MM.1S (cell line): ENCODE measurements at regions not wholly inside any gene's neighbourhood (a gene's known extent, or its start where the extent isn't known, plus 50 kb on each side); places are given as distances from the start of the nearest gene placed in this dataset.
"Not testable (repeated sequence)": the region's sequence is repeated elsewhere in the genome, so short reads cannot be mapped to it uniquely, and the experiment has no call there.

ENCODE experiments used
- DNase-seq: peaks from one replicate; pipeline ENCODE4 v3.0.0-alpha.2; 2015
- H2AFZ ChIP-seq: fragments of 300-600 bp; sonication (generic); 2 replicates; pipeline ENCODE4 v1.6.0; 2016; ENCODE audit warnings: antibody characterized with exemption, low read length
- H3F3A ChIP-seq: fragments of 300-600 bp; sonication (generic); 2 replicates; pipeline ENCODE4 v1.6.1; 2016; ENCODE audit warnings: mild to moderate bottlenecking, antibody characterized with exemption, low read length, moderate library complexity, mixed read lengths; ENCODE audit not compliant: insufficient read depth
- H3K27ac ChIP-seq: fragments of 300-600 bp; sonication (generic); 2 replicates; pipeline ENCODE4 v1.5.1; 2016; ENCODE audit warnings: mild to moderate bottlenecking, low read length
- H3K27me3 ChIP-seq: fragments of 300-600 bp; sonication (generic); replicated peaks from 2 replicates; pipeline ENCODE4 v1.6.0; 2016; ENCODE audit warnings: low read length; ENCODE audit not compliant: insufficient read depth
- H3K36me3 ChIP-seq: fragments of 300-600 bp; sonication (generic); replicated peaks from 2 replicates; pipeline ENCODE4 v1.6.1; 2016; ENCODE audit warnings: mild to moderate bottlenecking, low read length, mixed read lengths; ENCODE audit not compliant: insufficient read depth
- H3K4me1 ChIP-seq: fragments of 300-600 bp; sonication (generic); 2 replicates; pipeline ENCODE4 v1.6.1; 2016; ENCODE audit warnings: low read length, mixed read lengths
- H3K4me2 ChIP-seq: fragments of 300-600 bp; sonication (generic); 2 replicates; pipeline ENCODE4 v1.6.0; 2016; ENCODE audit warnings: low read depth, low read length
- H3K4me3 ChIP-seq: fragments of 300-600 bp; sonication (generic); 2 replicates; pipeline ENCODE4 v1.5.1; 2016; ENCODE audit warnings: low read length, mixed read lengths
- H3K79me2 ChIP-seq: fragments of 300-600 bp; sonication (generic); 2 replicates; pipeline ENCODE4 v1.6.1; 2016; ENCODE audit warnings: mixed run types, low read length, mixed read lengths
- H3K9ac ChIP-seq: fragments of 300-600 bp; sonication (generic); 2 replicates; pipeline ENCODE4 v1.6.1; 2016; ENCODE audit warnings: low read length, mixed read lengths
- H3K9me2 ChIP-seq: fragments of 300-600 bp; sonication (generic); replicated peaks from 2 replicates; pipeline ENCODE4 v1.6.1; 2016; ENCODE audit warnings: mild to moderate bottlenecking, low read length, mixed read lengths; ENCODE audit not compliant: insufficient read depth
- H3K9me3 ChIP-seq: fragments of 300-600 bp; sonication (generic); replicated peaks from 2 replicates; pipeline ENCODE4 v1.6.1; 2016; ENCODE audit warnings: mild to moderate bottlenecking, low read length, mixed read lengths; ENCODE audit not compliant: insufficient read depth
- H4K20me1 ChIP-seq: fragments of 300-600 bp; sonication (generic); 2 replicates; pipeline ENCODE4 v1.6.1; 2016; ENCODE audit warnings: mild to moderate bottlenecking, low read length, moderate library complexity, mixed read lengths; ENCODE audit not compliant: insufficient read depth
- EZH2 ChIP-seq: fragments of 300-600 bp; sonication (generic); optimal IDR thresholded peaks from 2 replicates; pipeline ENCODE3; 2017; ENCODE audit warnings: low read depth, mild to moderate bottlenecking, antibody characterized with exemption, low read length, mixed read lengths
- EZH2phosphoT487 ChIP-seq: fragments of 300-600 bp; sonication (generic); IDR thresholded peaks from 2 replicates; pipeline ENCODE4 v1.6.1; 2018; ENCODE audit warnings: antibody characterized with exemption, low read length
- TF ChIP-seq, protein P1 (sequence below): fragments of 300-600 bp; sonication (generic); IDR thresholded peaks from 2 replicates; pipeline ENCODE4 v1.5.1; 2016; ENCODE audit warnings: antibody characterized with exemption, low read length, mixed read lengths

DNA sequence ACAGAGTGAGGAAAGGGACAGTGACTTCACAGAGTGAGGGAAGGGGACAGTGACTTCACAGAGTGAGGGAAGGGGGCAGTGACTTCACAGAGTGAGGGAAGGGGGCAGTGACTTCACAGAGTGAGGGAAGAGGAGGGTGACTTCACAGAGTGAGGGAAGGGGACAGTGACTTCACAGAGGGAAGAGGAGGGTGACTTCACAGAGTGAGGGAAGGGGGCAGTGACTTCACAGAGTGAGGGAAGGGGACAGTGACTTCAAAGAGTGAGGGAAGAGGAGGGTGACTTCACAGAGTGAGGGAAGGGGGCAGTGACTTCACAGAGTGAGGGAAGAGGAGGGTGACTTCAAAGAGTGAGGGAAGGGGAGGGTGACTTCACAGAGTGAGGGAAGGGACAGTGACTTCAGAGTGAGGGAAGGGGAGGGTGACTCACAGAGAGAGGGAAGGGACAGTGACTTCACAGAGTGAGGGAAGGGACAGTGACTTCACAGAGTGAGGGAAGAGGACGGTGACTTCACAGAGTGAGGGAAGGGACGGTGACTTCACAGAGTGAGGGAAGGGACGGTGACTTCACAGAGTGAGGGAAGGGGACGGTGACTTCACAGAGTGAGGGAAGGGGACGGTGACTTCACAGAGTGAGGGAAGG, 142.0 kb upstream of the PITRM1 start:
- not testable (repeated sequence) for H3K27ac ChIP-seq, H3K9me3 ChIP-seq, H3K4me3 ChIP-seq, H3K4me2 ChIP-seq, H3K9ac ChIP-seq, H3F3A ChIP-seq, H3K79me2 ChIP-seq, H3K36me3 ChIP-seq, H3K9me2 ChIP-seq, H2AFZ ChIP-seq, H3K4me1 ChIP-seq, DNase-seq, H4K20me1 ChIP-seq, H3K27me3 ChIP-seq

DNA sequence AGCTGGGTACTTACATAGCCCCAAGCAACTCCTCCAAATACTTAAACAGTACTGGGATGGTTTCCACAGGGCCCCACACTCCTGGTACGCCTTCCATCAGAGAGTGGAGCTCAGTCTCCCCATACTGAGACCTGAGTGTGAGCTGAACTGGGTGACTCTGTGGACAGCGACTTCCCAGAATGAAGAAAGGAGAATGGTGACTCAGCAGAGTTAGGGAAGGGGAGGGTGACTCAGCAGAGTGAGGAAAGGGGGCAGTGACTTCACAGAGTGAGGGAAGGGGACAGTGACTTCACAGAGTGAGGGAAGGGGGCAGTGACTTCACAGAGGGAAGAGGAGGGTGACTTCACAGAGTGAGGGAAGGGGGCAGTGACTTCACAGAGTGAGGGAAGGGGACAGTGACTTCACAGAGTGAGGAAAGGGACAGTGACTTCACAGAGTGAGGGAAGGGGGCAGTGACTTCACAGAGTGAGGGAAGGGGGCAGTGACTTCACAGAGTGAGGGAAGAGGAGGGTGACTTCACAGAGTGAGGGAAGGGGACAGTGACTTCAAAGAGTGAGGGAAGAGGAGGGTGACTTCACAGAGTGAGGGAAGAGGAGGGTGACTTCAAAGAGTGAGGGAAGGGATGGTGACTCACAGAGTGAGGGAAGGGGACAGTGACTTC, 141.3 kb upstream of the PITRM1 start:
- not testable (repeated sequence) for H3K9me3 ChIP-seq, H3K27me3 ChIP-seq, H3K27ac ChIP-seq, H2AFZ ChIP-seq, H3K4me1 ChIP-seq, H3K4me2 ChIP-seq, H4K20me1 ChIP-seq, H3K9me2 ChIP-seq, H3K9ac ChIP-seq, H3K79me2 ChIP-seq, H3K36me3 ChIP-seq, DNase-seq, H3K4me3 ChIP-seq, H3F3A ChIP-seq

DNA sequence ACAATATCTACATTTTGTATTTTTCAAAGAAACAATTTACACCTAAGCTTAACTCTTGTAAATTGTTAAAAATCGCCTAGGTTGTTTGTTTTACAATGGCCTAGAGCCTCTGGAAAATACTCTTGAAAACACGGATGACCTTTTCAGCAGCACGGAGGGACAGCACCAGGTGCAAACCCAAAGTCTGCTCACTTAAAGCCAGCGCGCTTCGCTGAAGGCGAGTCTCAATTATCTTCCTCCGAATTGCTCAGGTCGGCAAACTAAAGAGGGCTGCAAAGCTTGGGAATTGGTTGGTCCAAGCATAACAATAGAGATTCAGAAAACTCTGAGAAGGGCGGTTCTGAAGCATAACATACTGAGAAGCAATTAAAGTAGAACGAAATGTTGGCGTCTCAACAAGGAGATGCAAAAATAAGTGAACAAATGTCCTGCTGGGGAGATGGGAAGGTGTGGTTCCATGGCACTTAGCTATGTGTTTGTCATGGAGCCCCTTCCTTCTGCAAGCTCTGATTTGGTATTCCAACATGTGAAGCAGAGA, 139.9 kb upstream of the PITRM1 start:
- H4K20me1 ChIP-seq = no peaks in the 10 kb centered on the region
- H3K36me3 ChIP-seq = no peaks in the 10 kb centered on the region
- no peaks in the 10 kb centered on the region for H3F3A ChIP-seq
- H3K4me3 ChIP-seq = no peak overlapping the region
- no peaks in the 10 kb centered on the region for H3K79me2 ChIP-seq
- no peaks in the 10 kb centered on the region for H3K9me2 ChIP-seq
- no peak for TF ChIP-seq EZH2
- TF ChIP-seq, protein P1, sequence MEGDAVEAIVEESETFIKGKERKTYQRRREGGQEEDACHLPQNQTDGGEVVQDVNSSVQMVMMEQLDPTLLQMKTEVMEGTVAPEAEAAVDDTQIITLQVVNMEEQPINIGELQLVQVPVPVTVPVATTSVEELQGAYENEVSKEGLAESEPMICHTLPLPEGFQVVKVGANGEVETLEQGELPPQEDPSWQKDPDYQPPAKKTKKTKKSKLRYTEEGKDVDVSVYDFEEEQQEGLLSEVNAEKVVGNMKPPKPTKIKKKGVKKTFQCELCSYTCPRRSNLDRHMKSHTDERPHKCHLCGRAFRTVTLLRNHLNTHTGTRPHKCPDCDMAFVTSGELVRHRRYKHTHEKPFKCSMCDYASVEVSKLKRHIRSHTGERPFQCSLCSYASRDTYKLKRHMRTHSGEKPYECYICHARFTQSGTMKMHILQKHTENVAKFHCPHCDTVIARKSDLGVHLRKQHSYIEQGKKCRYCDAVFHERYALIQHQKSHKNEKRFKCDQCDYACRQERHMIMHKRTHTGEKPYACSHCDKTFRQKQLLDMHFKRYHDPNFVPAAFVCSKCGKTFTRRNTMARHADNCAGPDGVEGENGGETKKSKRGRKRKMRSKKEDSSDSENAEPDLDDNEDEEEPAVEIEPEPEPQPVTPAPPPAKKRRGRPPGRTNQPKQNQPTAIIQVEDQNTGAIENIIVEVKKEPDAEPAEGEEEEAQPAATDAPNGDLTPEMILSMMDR = no peak
- no peak for TF ChIP-seq EZH2phosphoT487
- no peaks in the 10 kb centered on the region for H3K27me3 ChIP-seq
- H3K9ac ChIP-seq = no peak overlapping the region
- no peak overlapping the region for H2AFZ ChIP-seq
- no peaks in the 10 kb centered on the region for H3K4me1 ChIP-seq
- H3K27ac ChIP-seq = no peak overlapping the region
- H3K4me2 ChIP-seq = no peak overlapping the region
- no peaks in the 10 kb centered on the region for H3K9me3 ChIP-seq
- no peak for DNase-seq

DNA sequence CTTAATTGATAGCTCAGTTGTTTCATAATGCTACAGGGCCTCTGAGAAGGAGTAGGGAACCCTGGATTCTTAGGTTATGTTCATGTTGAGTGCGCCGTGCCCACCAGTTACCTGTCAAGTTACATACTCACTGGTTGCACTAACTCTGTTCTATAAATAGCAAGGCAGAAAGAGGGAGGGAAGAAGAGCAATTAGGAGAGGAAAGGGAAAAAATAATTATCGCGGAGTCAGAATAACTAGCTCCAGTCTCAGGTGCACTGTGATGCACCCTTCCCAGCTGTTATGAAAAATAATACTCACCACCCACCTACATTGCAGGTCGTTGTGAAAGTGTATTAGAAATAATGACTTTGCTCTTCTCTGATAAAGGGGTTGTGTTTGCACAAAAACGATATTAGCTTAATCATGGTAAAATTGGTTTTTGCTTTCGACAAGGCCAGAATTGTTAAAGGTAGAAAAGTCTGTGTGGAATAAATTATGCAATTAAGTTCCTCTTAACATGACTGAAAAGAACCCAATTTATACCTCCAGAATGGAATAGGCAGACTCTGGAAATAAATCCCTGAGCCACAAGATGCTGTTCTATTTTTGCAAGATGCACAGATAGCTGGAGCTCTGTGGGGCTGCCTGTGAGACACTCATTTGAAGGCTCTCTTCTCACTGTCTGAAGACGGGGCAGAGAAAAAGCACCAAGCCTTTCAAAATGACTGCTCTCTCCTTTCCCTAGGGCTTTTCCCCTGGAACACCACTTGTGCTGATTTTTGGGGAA, 137.6 kb upstream of the PITRM1 start:
- Histone ChIP-seq H3K36me3 (no peaks in the 10 kb centered on the region), H3K4me2 (no peak overlapping the region), H3K79me2 (no peaks in the 10 kb centered on the region), H3K9me2 (no peaks in the 10 kb centered on the region), H3K4me1 (no peaks in the 10 kb centered on the region), H3F3A (no peaks in the 10 kb centered on the region), H3K4me3 (no peak overlapping the region), H2AFZ (no peak overlapping the region), H3K9me3 (no peaks in the 10 kb centered on the region), H3K9ac (no peak overlapping the region), H4K20me1 (no peaks in the 10 kb centered on the region), H3K27me3 (no peaks in the 10 kb centered on the region), H3K27ac (no peak overlapping the region)
- TF ChIP-seq EZH2phosphoT487 (no peak), EZH2 (no peak)
- TF ChIP-seq, protein P1 = no peak
- no peak for DNase-seq
